GM19043 (cell line): ENCODE measurements at regions not wholly inside any gene's neighbourhood (a gene's known extent, or its start where the extent isn't known, plus 50 kb on each side); places are given as distances from the start of the nearest gene placed in this dataset.

Experiments
- ATAC-seq: cut with Tn5 transposase; IDR thresholded peaks from one replicate; pipeline ENCODE4 v1.9.1; 2021; ENCODE audit warnings: low read depth; ENCODE audit not compliant: unreplicated experiment

- ATAC-seq, result no peak
These were observed 126.1 kb downstream of the ESM1 start for GRCh38 chr5:54859316-54859715.

- ATAC-seq, result no peak
These were observed 130.4 kb downstream of the ESM1 start for GRCh38 chr5:54854883-54855581.

- ATAC-seq, result no peak
These were observed 133.4 kb downstream of the ESM1 start for GRCh38 chr5:54852007-54852406.

- no peak for ATAC-seq
These were observed 133.9 kb downstream of the ESM1 start for GRCh38 chr5:54851449-54851848.

- ATAC-seq, result no peak
These were observed 136.8 kb downstream of the ESM1 start for GRCh38 chr5:54848581-54848980.

GRCh38 chr5:54845567-54845941, 139.8 kb downstream of the ESM1 start:
- no peak for ATAC-seq

- no peak for ATAC-seq
These were observed 140.4 kb downstream of the ESM1 start for GRCh38 chr5:54844905-54845566.

GRCh38 chr5:54844266-54844665, 141.1 kb downstream of the ESM1 start:
- ATAC-seq, result no peak

- no peak for ATAC-seq
These were observed 143.9 kb downstream of the ESM1 start for GRCh38 chr5:54841481-54841880.

- no peak for ATAC-seq
These were observed 146.6 kb downstream of the ESM1 start for GRCh38 chr5:54838843-54839242.

- ATAC-seq, result no peak
These were observed 147.4 kb downstream of the ESM1 start for GRCh38 chr5:54837981-54838380.

GRCh38 chr5:54837093-54837492, 148.3 kb downstream of the ESM1 start:
- no peak for ATAC-seq

GRCh38 chr5:54835647-54836046, 149.7 kb downstream of the ESM1 start:
- ATAC-seq, result no peak

- ATAC-seq, result no peak
These were observed 151.1 kb downstream of the ESM1 start for GRCh38 chr5:54834121-54834842.

GRCh38 chr5:54833590-54833989, 151.8 kb downstream of the ESM1 start:
- ATAC-seq, result no peak

- no peak for ATAC-seq
These were observed 152.5 kb downstream of the ESM1 start for GRCh38 chr5:54832858-54833257.

GRCh38 chr5:54832045-54832444, 153.3 kb downstream of the ESM1 start:
- ATAC-seq, result no peak

- no peak for ATAC-seq
These were observed 154.2 kb downstream of the ESM1 start for GRCh38 chr5:54831233-54831632.

GRCh38 chr5:54829676-54830535, 155.5 kb downstream of the ESM1 start:
- ATAC-seq, result no peak

- ATAC-seq, result no peak
These were observed 156.3 kb downstream of the ESM1 start for GRCh38 chr5:54829102-54829501.

- ATAC-seq, result no peak
These were observed 157.2 kb downstream of the ESM1 start for GRCh38 chr5:54828151-54828550.
